T-cell (primary cell): ENCODE measurements at regions not wholly inside any gene's neighbourhood (a gene's known extent, or its start where the extent isn't known, plus 50 kb on each side); places are given as distances from the start of the nearest gene placed in this dataset.

Experiments
- ATAC-seq, 4 experiments: fragments of 200-7000 bp in 3 of 4; fragments of 150-1000 bp in 1 of 4; cut with Tn5 transposase; replicated peaks in 1 of 4; 1 replicate in 3 of 4; 2 replicates in 1 of 4; pipeline ENCODE4 v1.10.0; 2021; ENCODE audit warnings: moderate library complexity in 3 of 4, mild to moderate bottlenecking in 2 of 4, moderate number of reproducible peaks in 1 of 4
- CTCF ChIA-PET, 2 donors: fragments of 300-600 bp; sonication (Branson Sonifier 250); formaldehyde crosslinking; loops; one replicate each; lab custom pipeline; 2022; ENCODE audit warnings: antibody characterized with exemption in 2 of 2; lab: Charles Lee
- POLR2A ChIA-PET, 2 donors: fragments of 300-600 bp; sonication (Branson Sonifier 250); formaldehyde crosslinking; loops; one replicate each; lab custom pipeline; 2022; ENCODE audit warnings: antibody characterized with exemption in 2 of 2; lab: Charles Lee
- DNase-seq, 35 experiments: peaks; one replicate each; pipeline versions ENCODE4 v3.0.0 to v3.0.0-alpha.2; 2013 to 2023
- H3K27ac ChIP-seq: one replicate; pipeline ENCODE4 v1.5.1; 2013; ENCODE audit warnings: low read length
- H3K27me3 ChIP-seq, 2 experiments: replicated peaks in 1 of 2; 1 replicate in 1 of 2; 2 replicates in 1 of 2; pipeline versions ENCODE4 v1.6.1 to v1.7.0; 2013; ENCODE audit warnings: low read length in 1 of 2, mixed read lengths in 1 of 2; ENCODE audit not compliant: control insufficient read depth in 2 of 2, insufficient read depth in 2 of 2; ENCODE audit errors: extremely low read depth in 1 of 2
- H3K36me3 ChIP-seq, 2 donors: 1 replicate in 1 of 2; 2 replicates in 1 of 2; pipeline versions ENCODE4 v1.6.1 to v1.7.0; 2013; ENCODE audit warnings: low read length in 1 of 2; ENCODE audit not compliant: control insufficient read depth in 2 of 2, insufficient read depth in 1 of 2; ENCODE audit errors: extremely low read depth in 1 of 2
- H3K4me1 ChIP-seq, 2 experiments: 1 replicate in 1 of 2; 2 replicates in 1 of 2; pipeline versions ENCODE4 v1.6.1 to v1.7.0; 2013; ENCODE audit warnings: low read length in 2 of 2, mixed read lengths in 1 of 2; ENCODE audit not compliant: insufficient read depth in 2 of 2, control insufficient read depth in 1 of 2; ENCODE audit errors: extremely low read depth in 1 of 2
- H3K4me3 ChIP-seq, 2 donors: 1 replicate in 1 of 2; 2 replicates in 1 of 2; pipeline versions ENCODE4 v1.5.1 to v1.7.0; 2013; ENCODE audit warnings: mild to moderate bottlenecking in 2 of 2, low read length in 1 of 2, moderate library complexity in 1 of 2; ENCODE audit not compliant: control insufficient read depth in 1 of 2; ENCODE audit errors: extremely low read depth in 1 of 2
- H3K9me3 ChIP-seq: 2 replicates; pipeline ENCODE4 v1.7.0; 2013
- H3K27ac Mint-ChIP-seq, 2 donors: one replicate each; pipeline ENCODE4 v1.8.0; 2020 to 2021; ENCODE audit warnings: mild to moderate bottlenecking in 2 of 2, mixed read lengths in 2 of 2
- H3K27me3 Mint-ChIP-seq, 2 donors: one replicate each; pipeline ENCODE4 v1.8.0; 2021 to 2022; ENCODE audit warnings: mixed read lengths in 2 of 2
- H3K36me3 Mint-ChIP-seq: one replicate; pipeline ENCODE4 v1.8.0; 2021; ENCODE audit warnings: mixed read lengths
- H3K4me1 Mint-ChIP-seq, 3 donors: one replicate each; pipeline ENCODE4 v1.8.0; 2020 to 2022; ENCODE audit warnings: mixed read lengths in 3 of 3, mild to moderate bottlenecking in 1 of 3
- H3K4me3 Mint-ChIP-seq, 3 donors: one replicate each; pipeline ENCODE4 v1.8.0; 2020 to 2022; ENCODE audit warnings: mild to moderate bottlenecking in 3 of 3, mixed read lengths in 3 of 3, moderate library complexity in 3 of 3
- H3K9me3 Mint-ChIP-seq, 3 donors: one replicate each; pipeline ENCODE4 v1.8.0; 2020 to 2022; ENCODE audit warnings: mixed read lengths in 3 of 3
- WGBS: methylation state at CpG from one replicate; pipeline ENCODE4 v1.1.5; 2013; ENCODE audit warnings: missing lambda C conversion rate; ENCODE audit not compliant: insufficient coverage; 5-methylcytosine and 5-hydroxymethylcytosine counted together

DNA sequence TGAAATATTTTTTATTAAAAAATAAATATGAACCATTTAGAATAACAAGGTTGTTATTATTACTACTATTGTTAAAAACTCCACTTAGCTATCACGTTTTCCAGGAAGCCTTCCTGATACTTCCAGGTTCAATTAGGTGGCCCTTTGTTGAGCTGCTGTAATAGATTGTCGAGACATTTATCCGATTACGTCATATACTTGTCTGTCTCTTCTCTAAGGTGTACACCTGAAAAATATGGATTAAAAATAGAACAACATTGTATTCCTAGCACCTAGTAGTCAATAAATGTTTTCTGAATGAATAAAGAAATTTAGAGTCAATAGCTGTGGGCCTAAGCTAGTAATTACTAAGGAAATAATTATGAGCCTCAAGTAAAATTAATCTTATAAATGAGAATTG, 359.6 kb downstream of the RNF144B start:
- no peak overlapping the region for H3K27ac Mint-ChIP-seq
- H3K9me3 Mint-ChIP-seq, result no peaks in the 10 kb centered on the region
- DNase-seq (no peak), ATAC-seq (no peak)
- Histone ChIP-seq H3K4me3 (no peak overlapping the region), H3K27ac (no peak overlapping the region), H3K4me1 (no peaks in the 10 kb centered on the region), H3K36me3 (no peaks in the 10 kb centered on the region), H3K27me3 (peaks cover 0 to 4% of the 10 kb centered on the region in 2 experiments), H3K9me3 (no peaks in the 10 kb centered on the region)
- no peaks in the 10 kb centered on the region for H3K27me3 Mint-ChIP-seq
- WGBS, result no CpG with 5 or more reads among the region's 4 CpGs
- no peak overlapping the region for H3K4me3 Mint-ChIP-seq
- ChIA-PET POLR2A (interaction anchor here in 1 of 2 donors (0.6 kb wide), 1 partner anchor 1295 kb away, joined by 4 read pairs; no protein-coding TSS in a partner anchor), CTCF (interaction anchor here (0.6 kb wide), 2 partner anchors 10 to 345 kb away, joined by 3 to 4 read pairs; no protein-coding TSS in a partner anchor)
- no peaks in the 10 kb centered on the region for H3K36me3 Mint-ChIP-seq
- H3K4me1 Mint-ChIP-seq, result no peaks in the 10 kb centered on the region

DNA sequence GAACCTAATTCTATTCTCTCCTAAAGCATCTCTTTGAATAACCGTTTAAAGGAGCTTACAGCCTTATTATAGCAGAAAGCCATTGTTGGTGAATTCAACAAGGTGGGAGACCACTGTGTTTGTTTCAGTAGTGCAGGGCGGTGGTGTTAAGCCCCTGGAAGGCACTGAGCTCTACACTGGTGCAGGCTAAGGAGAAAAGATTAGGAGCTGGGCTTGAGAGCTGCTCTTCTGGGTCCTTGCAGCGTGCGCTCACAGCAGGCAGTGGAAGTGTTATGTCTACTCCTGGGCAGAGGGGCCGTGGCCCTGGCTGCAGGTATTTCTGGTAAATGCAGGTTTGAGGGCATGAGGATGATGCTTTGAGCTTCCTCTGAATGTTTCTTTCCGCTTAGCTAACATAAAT, 361.2 kb downstream of the RNF144B start:
- ATAC-seq (no peak), DNase-seq (no peak)
- Histone ChIP-seq H3K36me3 (no peaks in the 10 kb centered on the region), H3K9me3 (no peaks in the 10 kb centered on the region), H3K27ac (no peak overlapping the region), H3K4me1 (no peaks in the 10 kb centered on the region), H3K4me3 (no peak overlapping the region), H3K27me3 (peaks cover 0 to 4% of the 10 kb centered on the region in 2 experiments)
- 40% methylated on average over 1 of the region's 6 CpGs for WGBS
- CTCF ChIA-PET, result no interaction called here
- no peaks in the 10 kb centered on the region for H3K36me3 Mint-ChIP-seq
- no peaks in the 10 kb centered on the region for H3K4me1 Mint-ChIP-seq
- no peak overlapping the region for H3K4me3 Mint-ChIP-seq
- no peaks in the 10 kb centered on the region for H3K9me3 Mint-ChIP-seq
- H3K27ac Mint-ChIP-seq, result no peak overlapping the region
- POLR2A ChIA-PET, result no interaction called here
- no peaks in the 10 kb centered on the region for H3K27me3 Mint-ChIP-seq

GRCh38 chr6:18752278-18753068, 365.3 kb downstream of the RNF144B start:
- WGBS, result 33% methylated on average over 1 of the region's 5 CpGs
- POLR2A ChIA-PET, result interaction anchor here in 1 of 2 donors (0.5 kb wide), 1 partner anchor 1143 kb away, joined by 3 read pairs; no protein-coding TSS in a partner anchor
- Mint-ChIP-seq H3K36me3 (no peaks in the 10 kb centered on the region), H3K9me3 (peaks cover 0 to 16% (median 0%) of the 10 kb centered on the region in 3 donors), H3K27me3 (no peaks in the 10 kb centered on the region), H3K4me3 (no peak overlapping the region), H3K4me1 (no peaks in the 10 kb centered on the region), H3K27ac (no peak overlapping the region)
- Histone ChIP-seq H3K4me1 (no peaks in the 10 kb centered on the region), H3K4me3 (no peak overlapping the region), H3K27me3 (peaks cover 0 to 4% of the 10 kb centered on the region in 2 experiments), H3K27ac (no peak overlapping the region), H3K9me3 (no peaks in the 10 kb centered on the region), H3K36me3 (no peaks in the 10 kb centered on the region)
- ATAC-seq (no peak), DNase-seq (no peak)
- CTCF ChIA-PET, result no interaction called here

DNA sequence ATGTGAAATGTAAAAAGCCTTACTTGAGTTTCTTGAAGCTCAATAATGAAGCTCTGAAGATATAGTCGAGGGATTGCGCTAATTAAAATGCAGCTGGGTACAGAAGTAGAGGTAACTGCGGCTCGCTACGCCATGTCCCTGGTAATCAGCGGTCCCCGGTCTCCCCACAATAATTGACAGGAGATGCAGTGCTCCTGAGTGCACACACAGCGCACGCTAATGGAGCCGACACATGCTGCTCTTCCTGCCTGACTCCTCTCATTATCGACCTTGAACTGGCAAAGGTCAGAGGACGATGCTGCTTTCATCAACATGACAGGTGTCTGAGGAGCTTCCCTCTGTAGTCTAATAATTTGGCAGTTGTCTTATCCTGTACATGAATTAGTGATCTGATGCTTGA, 365.9 kb downstream of the RNF144B start:
- Histone ChIP-seq H3K27ac (no peak overlapping the region), H3K4me1 (no peaks in the 10 kb centered on the region), H3K36me3 (no peaks in the 10 kb centered on the region), H3K9me3 (no peaks in the 10 kb centered on the region), H3K4me3 (no peak overlapping the region), H3K27me3 (peaks cover 0 to 4% of the 10 kb centered on the region in 2 experiments)
- CTCF ChIA-PET, result no interaction called here
- Mint-ChIP-seq H3K27me3 (no peaks in the 10 kb centered on the region), H3K4me1 (no peaks in the 10 kb centered on the region), H3K27ac (no peak overlapping the region), H3K9me3 (peaks cover 0 to 16% (median 0%) of the 10 kb centered on the region in 3 donors), H3K36me3 (no peaks in the 10 kb centered on the region), H3K4me3 (no peak overlapping the region)
- DNase-seq, result no peak
- POLR2A ChIA-PET, result no interaction called here
- no peak for ATAC-seq
- 89% methylated on average over 10 of the region's 12 CpGs for WGBS

DNA sequence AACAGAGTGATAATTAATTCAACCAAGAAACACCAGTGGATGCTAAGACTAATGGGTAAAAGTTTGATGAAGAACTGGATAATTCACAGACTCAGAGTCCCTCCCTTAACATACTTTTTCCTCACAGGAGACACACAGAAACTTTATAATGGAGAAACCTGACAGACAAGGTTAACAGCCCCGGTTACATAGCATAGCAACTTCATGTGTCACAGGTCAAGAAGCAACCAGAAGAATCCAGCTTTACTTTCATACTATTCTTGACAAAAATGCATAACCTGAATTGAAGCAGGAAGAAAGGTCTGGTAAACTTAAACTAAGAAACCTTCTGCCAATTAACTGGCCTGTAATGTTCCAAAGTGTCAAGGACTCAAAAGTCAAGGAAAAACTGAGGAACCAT, 375.9 kb downstream of the RNF144B start:
- Histone ChIP-seq H3K27ac (no peak overlapping the region), H3K27me3 (no peaks in the 10 kb centered on the region), H3K4me1 (no peaks in the 10 kb centered on the region), H3K36me3 (no peaks in the 10 kb centered on the region), H3K4me3 (no peak overlapping the region), H3K9me3 (no peaks in the 10 kb centered on the region)
- Mint-ChIP-seq H3K4me3 (no peak overlapping the region), H3K9me3 (peaks cover 3 to 15% (median 3%) of the 10 kb centered on the region in 3 donors), H3K27me3 (no peaks in the 10 kb centered on the region), H3K27ac (no peak overlapping the region), H3K4me1 (no peaks in the 10 kb centered on the region), H3K36me3 (no peaks in the 10 kb centered on the region)
- 67% methylated on average over 1 of the region's 1 CpG for WGBS
- ATAC-seq (no peak), DNase-seq (no peak)
- POLR2A ChIA-PET, result no interaction called here
- CTCF ChIA-PET, result no interaction called here

- Histone ChIP-seq H3K9me3 (no peaks in the 10 kb centered on the region), H3K36me3 (no peaks in the 10 kb centered on the region), H3K27ac (no peak overlapping the region), H3K27me3 (no peaks in the 10 kb centered on the region), H3K4me1 (no peaks in the 10 kb centered on the region), H3K4me3 (no peak overlapping the region)
- no peak for ATAC-seq
- H3K4me3 Mint-ChIP-seq, result no peak overlapping the region
- H3K9me3 Mint-ChIP-seq, result peaks cover 24 to 31% (median 29%) of the 10 kb centered on the region in 3 donors
- ChIA-PET POLR2A (no interaction called here), CTCF (no interaction called here)
- no peak overlapping the region for H3K27ac Mint-ChIP-seq
- no peak for DNase-seq
- no peaks in the 10 kb centered on the region for H3K27me3 Mint-ChIP-seq
- H3K36me3 Mint-ChIP-seq, result no peaks in the 10 kb centered on the region
- WGBS, result no CpG with 5 or more reads among the region's 1 CpG
- no peaks in the 10 kb centered on the region for H3K4me1 Mint-ChIP-seq
These were observed 397.6 kb downstream of the RNF144B start for GRCh38 chr6:18784794-18785193.
